Kasumi-1 (cell line): ENCODE measurements at regions not wholly inside any gene's neighbourhood (a gene's known extent, or its start where the extent isn't known, plus 50 kb on each side); places are given as distances from the start of the nearest gene placed in this dataset.
"Not testable (repeated sequence)": the region's sequence is repeated elsewhere in the genome, so short reads cannot be mapped to it uniquely, and the experiment has no call there.

ENCODE experiments used
- DNase-seq, 2 experiments: peaks; one replicate each; lab custom pipeline; 2025; lab: John Stamatoyannopoulos, UW

DNA sequence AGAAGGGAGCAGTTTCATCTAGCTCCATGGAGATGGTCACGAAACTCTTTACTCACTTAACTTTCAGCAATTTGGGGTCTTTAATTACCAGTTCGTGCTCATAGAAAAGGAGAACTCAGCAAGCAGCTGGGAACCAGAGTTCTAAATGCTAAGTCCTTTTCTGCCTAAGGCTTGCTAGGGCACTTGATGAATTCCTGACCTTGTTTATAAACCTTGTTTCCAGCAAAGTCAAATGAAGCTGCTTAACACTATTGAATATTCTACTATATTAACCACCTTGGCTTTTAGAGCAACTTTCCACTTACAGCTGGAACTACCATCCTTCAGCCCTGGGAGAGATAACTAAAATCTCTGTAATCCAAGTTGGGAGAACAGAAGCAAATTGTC is 79.5 kb upstream of the TSC22D2 start:
- no peak for DNase-seq

DNA sequence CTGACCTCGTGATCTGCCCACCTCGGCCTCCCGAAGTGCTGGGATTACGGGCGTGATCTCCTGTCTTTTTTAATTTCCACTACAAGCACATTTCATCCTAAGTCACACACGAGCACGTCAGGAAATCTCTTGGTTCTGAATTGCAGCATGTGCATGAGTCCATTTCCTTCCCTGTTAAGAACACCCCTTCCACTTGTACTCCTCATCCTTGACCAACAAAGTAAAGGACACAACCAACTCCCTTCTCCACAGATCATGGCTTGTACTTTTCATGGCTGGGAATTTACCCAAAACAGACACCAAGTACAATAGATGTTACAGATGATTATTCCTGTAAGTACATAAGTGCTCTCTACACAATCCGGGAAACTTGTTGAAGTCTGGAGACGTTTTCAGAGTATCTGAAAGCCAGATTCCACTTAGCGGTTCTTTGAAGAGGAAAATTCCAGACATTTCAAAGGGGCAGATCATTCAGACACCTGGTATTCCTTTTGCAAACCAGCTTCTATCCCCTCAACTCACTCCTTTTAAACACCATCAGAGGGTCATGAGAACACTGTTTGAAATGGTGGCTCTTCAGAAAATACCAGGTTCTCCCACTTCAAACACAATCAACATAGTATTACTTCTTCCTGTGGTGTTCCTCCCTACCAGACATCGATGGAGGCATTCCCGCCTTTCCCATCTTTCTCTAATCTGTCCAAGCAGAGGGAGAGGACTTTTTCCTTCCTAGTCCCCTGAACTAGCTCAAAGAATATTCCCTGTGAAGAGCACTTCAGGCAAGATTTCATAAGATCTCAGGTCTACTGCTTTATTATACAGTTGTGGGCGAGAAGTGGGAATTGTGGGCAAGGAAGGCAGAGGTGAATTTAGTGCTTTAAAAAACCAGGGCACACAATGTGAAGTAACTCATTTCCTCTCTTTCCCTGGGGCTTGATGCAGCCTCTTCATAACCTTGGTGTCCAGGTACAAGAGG is 80.1 kb upstream of the TSC22D2 start:
- no peak for DNase-seq

DNA sequence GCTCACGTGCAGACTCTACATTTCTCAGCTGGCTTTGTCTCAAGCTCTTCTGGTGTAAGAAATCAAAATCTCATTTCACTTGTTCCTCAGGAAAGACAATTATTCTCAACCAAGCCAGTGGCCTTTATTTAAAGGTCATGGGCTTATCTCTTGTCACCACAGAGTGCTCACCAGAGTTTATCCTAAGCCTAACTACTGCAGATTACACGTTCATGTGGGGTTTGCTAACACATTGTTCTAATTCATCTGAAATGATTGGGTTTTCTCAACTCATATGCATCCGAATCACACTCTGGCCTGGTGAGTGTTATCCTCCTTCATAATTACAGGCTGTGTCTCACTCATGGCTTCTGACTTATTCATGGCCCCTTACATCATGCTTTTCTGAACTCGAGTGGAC is 83.3 kb upstream of the TSC22D2 start:
- DNase-seq = no peak

DNA sequence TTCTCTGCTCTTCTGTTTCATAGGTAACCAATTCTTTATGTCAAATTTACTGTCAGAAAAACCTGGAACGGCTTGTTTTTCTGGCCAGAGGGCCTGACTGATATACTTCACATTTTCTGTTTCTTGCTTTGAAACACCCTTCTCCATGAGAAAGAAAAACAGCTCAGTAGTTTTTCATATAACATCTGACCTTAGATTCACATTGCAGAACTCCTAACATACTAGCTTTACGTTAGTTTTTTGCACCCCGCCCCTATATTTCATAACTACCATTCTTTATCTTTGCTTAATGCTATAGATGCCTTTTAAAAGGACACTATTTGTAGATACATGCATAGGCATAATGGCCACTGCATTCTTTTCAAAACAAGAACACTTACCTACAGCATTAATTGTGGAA is 83.9 kb upstream of the TSC22D2 start:
- no peak for DNase-seq

DNA sequence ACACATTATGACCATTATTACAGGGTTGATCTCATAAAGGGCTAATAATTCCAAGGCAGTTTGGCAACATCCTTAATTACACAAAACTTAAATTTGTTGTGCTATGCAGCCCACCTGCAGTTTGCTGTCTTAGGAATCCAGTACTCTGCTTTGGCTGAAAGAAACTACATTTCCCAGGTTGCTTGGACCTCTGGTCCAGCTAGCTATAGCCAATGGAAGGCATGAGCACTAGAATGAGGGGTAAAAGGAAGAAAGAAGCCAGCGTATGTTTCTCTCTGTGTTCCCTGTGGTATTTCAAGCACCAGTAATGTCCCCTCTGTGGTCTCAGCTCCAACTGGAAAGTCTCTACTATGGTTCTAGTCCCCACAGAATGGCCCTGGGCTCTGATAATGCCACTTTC is 84.3 kb upstream of the TSC22D2 start:
- no peak for DNase-seq

DNA sequence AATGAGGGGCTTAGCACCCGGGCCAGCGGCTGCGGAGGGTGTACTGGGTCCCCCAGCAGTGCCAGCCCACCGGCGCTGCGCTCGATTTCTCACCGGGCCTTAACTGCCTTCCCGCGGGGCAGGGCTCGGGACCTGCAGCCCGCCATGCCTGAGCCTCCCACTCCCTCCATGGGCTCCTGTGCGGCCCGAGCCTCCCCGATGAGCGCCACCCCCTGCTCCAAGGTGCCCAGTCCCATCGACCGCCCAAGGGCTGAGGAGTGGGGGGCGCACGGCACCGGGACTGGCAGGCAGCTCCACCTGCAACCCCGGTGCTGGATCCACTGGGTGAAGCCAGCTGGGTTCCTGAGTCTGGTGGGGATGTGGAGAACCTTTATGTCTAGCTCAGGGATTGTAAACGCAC is 85.0 kb upstream of the TSC22D2 start:
- DNase-seq = not testable (repeated sequence)

DNA sequence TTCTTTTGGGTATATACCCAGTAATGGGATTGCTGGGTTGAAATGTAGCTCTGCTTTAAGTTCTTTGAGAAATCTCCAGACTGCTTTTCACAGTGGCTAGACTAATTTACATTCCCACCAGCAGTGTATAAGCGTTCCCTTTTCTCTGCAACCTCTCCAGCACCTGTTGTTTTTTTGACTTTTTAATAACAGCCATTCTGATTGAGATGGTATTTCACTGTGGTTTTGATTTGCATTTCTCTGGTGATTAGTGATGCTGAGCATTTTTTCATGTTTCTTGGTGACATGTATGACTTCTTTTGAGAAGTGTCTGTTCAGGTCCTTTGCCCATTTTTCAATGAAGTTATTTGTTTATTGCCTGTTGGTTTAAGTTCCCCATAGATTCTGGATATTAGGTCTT is 87.1 kb upstream of the TSC22D2 start:
- DNase-seq = not testable (repeated sequence)

DNA sequence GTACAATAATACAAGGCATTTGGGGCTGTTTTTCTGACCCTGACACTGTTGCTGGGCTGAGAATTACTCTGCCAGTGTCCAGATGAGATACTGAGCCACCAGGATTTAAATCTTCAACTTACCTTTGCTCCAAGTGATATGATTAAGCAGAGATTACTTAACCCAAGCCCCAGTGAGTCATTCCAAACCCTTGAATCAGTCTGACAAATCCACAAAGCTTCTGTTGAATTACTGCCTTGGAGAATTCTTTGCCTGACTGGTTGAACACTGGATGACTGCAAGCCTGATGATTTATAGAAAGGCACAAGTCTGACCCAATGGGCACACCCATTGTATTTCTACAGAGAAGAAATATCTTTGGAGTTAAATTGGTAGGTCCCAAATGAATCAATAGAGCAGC is 88.2 kb upstream of the TSC22D2 start:
- DNase-seq = no peak

DNA sequence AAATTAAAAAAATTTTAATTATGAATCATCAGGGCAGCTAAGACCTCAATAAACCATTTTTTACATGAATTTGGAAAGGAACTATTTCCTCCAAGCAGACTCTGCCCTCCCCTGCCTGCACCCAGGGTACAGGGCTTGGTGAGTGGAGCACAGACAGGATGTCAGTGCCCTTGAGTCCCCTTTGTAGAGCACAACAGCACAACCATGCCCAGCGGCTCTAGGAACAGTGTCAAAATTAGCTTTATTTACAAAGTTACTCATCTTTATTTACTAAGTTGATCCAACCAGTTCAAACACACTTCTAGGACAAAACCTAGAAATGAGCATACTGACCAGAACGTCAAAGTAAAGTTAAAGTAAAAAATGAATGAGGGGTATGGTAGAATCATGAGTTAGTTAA is 90.6 kb upstream of the TSC22D2 start:
- DNase-seq = no peak

DNA sequence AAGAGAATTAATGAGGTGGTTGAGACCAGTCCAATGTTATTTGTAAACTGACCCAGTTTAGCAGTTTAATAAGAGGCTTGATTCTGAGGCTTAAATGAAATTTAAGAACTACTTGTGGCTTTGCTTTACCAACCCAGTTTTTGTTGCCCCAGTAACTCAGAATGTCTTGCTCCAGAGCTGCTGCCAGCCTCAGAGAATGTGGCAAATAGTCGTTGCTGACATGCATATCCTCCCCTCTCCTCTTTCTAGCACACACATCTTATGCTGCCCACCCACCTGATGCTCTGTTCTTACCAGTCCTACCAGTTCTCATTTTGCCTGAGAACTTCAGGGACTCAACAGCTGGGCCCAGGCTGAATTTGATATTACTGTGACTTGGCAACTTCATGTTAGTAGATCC is 92.4 kb upstream of the TSC22D2 start:
- no peak for DNase-seq

DNA sequence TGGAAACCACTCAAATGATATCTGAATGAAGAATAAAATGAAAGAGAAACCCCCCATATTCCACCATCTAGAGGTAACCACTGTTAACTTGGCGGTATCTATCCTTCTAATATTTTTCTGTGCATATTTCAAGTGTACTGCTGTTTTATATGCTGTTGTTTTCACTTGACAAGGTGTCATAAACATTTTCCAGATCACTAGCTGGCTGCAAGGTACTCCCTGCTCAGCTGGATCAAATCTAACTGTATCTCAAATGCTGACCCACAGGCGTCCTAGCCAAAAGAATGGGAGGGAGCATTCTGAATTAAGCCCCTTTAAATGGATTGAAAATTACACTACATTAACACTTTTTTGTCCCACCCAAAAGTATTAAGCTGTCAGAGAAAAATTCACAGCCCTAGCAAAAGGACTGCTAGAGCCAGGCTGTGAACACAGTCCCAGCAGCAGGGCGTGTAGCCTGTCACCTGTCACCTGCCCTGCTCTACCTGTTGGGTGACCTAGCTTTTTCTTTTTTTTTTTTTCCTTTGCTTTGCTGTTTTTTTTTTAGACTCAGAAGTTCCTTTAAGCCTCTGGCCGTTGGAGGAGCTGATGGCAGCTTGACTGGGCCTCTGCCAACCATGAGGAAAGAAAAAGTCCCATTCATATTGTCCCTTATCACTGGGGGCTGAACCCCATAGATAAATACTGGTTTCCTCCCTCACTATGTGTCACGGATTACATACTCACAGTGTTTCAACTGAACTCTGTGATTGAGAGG is 93.7 kb upstream of the TSC22D2 start:
- DNase-seq = no peak

DNA sequence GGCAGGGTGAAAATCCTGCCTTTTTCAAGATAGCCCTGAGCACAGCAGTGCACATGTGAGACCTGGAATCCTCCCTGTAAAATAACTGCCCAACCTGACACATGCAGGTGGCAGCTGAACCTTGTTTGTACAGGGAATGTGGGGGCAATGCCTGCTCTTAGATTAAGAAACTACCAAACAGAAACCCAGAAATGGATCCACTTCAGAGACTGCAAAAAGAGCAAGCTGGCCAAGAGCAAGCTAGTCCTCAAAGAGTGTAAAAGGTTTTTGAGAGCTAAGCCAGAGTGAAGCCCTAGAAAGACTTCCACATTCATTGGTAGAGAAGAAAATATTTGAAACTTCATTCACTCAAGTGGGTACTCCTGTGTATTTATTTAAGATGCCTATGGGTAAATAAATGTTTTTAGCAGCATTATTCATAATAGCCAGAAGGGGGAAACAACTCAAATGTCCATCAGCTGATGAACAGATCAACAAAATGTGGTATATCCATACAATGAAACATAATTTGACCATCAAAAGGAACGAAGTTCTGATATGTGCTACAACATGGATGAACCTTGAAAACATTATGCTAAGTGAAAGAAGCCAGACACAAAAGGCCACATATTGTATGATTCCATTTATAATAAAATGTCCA is 96.0 kb upstream of the TSC22D2 start:
- DNase-seq = no peak

DNA sequence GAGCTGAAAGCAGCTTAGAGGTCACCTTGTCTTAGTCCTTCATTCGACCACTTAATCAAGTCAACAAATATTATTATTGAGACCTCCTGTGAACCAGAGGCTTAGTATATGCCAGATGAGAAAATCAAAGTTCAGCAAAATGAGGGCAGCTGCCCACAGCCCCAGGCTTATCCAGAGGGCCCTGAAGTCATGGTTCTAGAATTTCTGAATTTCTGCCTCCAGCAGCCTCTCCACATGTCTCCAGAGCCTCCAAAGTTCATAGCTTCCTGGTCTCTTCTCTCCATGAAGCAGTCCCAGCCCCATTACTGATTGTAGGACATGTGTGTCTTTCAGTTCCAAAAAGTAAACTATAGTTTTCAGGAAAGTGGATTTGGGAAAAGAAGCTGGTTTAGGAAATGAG is 96.9 kb upstream of the TSC22D2 start:
- no peak for DNase-seq

DNA sequence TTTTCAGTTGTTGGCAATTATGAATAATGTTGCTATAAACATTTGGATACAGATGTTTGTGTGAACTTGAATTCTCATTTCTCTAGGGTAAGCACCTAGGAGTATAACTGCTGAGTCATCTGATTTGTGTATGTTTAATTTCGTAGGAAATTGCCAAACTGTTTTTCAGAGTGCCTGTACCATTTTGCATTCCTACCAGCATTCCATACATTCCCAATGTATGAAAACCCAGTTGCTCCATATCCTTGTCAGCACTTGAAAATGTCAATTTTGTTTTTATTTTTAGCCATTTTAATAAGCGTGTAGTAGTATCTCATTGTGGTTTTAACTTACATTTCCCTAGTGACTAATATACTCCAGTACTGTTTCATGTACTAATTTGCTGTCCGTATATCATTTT is 98.5 kb upstream of the TSC22D2 start:
- no peak for DNase-seq

DNA sequence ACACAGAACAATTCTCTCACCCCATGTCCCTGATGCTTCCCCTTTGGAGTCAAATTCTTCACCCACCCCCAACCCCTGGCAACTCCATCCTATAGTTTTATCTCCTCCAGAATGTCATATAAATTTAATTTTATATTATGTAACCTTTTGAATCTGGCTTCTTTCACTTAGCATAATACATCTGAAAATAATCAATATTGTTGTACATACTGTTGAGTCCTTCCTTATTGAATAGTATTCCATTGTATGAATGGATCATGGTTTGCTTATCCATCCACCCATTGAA is 98.9 kb upstream of the TSC22D2 start:
- DNase-seq = no peak

DNA sequence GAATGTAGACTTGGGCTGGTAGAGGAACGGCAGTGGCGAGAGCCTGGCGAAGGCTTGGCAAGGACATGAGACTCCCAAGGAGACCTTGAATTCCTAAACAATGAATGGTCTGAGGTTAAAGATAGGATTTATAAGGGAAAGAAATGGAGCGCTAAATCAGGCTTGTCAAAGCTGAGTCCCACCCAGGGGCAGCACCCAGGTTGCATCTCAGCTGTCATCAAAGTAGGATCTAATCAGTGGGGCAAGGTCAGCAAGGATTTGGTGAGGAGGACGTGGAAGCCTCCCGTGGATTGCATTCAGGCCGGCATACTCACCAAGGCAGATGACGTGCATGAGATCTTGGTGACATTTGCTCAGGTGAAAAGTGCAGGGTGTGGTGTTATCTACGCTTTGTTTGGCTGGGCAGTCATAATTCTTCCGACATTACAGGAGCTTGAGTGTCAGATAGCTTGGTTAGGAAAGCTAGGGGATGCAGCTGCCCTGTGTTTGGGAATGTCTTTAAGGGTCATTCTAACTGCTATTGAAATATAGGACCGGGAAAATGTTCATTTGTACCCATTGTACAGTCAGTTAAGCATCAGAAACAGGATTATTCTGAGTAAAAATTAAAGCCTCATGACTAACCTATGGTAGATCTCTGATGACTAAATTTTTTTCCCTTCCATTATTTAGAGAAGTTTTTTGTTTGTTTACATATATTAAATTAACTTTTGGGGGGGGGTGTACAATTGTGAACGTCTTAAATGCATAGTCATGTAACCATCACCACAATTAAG is 99.4 kb upstream of the TSC22D2 start:
- DNase-seq = no peak

DNA sequence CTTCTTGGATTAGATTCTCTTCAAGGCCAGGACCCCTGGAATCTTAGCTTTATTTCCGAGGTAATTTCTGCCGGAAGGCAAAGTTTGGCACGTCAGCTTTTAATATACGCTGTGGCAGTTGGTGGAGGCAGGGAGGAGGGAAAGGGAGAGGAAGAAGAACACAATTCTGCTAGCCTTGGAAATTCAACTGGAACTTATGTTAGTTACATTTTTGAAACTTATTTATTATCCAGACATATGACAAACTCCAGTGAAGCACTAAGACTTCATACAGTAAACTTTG is 100.1 kb upstream of the TSC22D2 start:
- DNase-seq = no peak

DNA sequence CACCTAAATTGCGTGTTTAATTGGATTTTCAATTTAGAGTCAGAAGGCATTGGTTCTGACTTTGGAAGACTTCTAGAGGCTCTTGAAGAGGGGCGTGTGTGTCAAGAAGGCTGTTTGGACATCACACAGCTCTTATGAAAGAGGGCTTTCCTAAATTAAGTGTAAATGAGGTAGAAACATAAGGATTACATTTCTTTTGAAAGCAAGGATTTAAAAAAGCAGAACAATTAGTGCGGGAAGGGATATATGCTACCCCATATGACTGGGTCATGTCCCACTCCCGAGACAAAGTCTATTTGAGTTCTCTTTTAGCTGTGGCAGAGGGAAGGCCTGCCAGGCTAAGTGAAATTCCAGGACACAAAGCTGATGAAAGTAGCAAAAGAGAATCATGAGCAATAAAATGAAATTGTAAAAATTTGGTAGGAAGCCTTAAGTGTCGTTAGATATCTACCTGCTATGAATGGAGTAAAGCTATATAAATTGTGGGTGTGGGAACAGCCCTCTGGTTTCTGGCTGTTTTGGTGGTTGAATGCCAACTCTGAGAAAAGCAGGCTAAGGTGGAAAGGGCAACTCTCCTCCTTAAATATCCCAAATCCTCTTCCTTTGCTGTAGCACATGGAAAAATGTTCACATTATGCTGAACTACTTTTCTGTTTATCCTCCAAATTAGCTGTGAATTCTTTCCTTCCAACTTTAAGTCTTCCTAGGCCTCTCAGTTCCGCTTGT is 100.6 kb upstream of the TSC22D2 start:
- no peak for DNase-seq

DNA sequence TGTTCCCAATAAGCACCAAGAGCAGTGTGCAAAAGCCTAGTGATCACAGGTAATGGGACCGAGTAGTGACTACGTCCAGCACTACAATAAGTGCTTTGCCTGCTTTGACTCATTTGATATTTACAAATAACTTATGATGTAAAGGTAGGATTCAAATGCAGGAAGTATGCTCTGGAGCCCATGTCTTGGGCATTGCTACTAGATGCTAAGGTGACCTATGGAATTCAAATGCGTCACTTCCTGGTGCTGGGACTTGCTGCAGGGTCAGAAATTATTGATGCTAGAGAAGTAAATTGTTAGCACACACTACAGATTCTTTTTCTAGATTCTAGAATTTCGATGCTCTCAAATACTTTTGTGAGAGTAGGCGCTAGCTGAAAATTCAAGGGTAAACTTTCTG is 101.2 kb upstream of the TSC22D2 start:
- no peak for DNase-seq

DNA sequence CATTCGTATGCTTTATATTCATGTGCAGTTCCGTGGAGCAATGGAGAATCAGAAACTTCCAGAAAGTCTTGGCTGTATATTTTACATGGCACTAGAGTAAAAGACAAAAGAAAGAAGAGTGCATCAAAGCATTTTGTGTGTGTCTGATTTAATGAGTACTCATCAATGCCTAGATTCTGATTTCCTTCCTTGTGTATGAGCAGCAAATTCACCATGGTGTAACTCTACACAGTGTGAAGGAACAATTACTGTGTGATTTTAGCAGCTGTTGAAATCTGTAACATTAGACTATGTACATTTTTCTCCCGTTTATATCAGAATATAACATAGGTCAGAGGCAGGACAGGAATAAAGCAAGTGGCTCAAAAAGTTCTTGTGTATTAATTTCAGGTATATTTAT is 102.0 kb upstream of the TSC22D2 start:
- no peak for DNase-seq

DNA sequence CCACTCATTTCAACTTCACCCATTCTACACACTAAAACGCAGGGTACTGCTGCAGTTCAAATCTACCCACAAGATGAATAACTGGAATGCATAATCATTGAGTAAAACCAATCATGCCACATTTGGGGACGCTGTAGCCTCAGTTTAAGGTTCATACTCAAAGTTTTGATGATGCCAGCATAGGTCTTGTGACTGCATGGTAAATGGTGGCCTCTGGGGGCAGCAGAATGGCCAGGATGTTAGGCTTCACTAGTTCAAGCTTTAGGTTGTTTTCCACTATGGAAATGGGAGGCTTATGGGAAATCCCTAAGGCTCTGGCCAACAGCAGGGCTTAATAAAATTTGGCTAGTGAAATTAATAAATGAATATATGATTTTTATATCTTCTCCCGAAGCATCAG is 104.3 kb upstream of the TSC22D2 start:
- DNase-seq = no peak

DNA sequence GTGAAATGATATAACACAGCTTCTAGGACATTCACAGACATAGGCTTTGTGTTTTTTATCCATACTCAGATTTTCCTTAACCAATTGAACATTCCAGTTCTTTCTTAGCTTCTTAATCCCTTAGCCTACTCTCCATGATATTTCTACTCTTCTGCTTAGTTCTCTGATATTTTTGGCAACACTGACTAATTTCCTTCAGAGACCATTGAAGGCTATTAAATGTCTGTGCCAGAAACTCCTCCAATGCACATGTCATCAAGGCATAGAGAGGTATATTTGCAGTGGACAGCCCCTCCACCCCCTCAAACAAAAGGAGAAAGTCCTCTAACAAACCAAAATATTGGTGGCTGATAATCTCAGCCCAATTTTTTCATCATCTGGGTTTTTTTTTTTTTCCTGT is 105.9 kb upstream of the TSC22D2 start:
- DNase-seq = no peak
